Activated CD4-positive, alpha-beta T cell treated with anti-CD3 and anti-CD28 coated beads for 1 hour (primary cell): ENCODE measurements at regions not wholly inside any gene's neighbourhood (a gene's known extent, or its start where the extent isn't known, plus 50 kb on each side); places are given as distances from the start of the nearest gene placed in this dataset.

Experiments
- DNase-seq: peaks from one replicate; pipeline ENCODE4 v3.0.0-alpha.2; 2020

DNA sequence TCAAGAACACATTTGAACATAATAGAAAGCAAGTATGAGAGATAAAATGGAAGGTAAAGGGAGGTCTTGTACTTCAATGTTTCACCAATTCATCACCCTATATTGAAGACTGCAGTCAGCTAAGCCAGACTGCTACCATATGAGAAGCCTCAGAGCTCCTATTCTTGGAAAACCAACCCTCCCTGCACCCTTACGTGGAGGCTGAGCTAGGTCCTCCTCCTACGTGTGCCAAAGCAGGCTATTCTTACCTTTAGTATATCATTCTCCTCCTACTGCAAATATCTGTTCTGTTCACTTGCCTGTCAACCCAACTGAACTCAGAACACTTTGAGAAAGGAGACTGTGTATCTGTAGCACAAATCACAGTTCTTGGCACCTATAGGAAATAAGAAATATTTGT is 255.8 kb upstream of the HNRNPA3 start:
- DNase-seq = no peak

DNA sequence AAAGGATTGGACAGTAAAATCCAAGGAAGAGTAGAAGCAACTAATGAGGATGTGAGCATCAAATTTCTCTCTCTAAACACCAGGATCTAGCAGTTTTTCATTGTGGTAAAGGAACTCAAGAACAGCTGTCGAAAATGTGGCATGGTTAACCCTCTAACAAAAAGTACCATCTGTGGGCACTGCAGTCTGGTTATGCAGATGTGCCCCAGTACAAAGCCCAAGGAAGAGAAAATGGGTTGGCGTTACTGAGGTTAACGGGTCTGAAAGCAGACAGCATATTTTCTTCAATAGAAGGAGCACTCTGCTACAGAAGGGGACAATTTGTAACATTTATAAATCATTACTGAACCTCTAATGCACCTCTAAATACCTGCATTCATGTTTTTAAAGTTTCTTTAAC is 253.0 kb upstream of the HNRNPA3 start:
- no peak for DNase-seq

DNA sequence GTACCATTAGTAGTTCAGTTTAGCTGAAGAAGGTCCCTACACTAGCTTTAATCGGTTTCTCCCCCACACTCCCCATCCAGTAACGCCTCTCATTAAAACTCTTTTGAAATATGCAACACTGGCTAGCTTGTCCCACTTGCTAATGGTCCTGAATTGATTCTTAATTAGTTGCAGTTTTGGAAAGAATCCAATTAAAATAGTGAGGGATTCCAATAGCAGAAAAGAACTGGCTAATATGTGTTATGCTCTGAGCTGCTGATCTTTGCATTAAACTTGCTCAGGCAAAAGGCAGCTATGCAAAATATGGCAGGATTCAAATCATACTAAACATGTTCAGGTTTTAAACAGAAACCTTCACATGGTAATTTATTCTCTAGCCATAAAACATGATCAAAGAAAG is 252.5 kb upstream of the HNRNPA3 start:
- DNase-seq = no peak

DNA sequence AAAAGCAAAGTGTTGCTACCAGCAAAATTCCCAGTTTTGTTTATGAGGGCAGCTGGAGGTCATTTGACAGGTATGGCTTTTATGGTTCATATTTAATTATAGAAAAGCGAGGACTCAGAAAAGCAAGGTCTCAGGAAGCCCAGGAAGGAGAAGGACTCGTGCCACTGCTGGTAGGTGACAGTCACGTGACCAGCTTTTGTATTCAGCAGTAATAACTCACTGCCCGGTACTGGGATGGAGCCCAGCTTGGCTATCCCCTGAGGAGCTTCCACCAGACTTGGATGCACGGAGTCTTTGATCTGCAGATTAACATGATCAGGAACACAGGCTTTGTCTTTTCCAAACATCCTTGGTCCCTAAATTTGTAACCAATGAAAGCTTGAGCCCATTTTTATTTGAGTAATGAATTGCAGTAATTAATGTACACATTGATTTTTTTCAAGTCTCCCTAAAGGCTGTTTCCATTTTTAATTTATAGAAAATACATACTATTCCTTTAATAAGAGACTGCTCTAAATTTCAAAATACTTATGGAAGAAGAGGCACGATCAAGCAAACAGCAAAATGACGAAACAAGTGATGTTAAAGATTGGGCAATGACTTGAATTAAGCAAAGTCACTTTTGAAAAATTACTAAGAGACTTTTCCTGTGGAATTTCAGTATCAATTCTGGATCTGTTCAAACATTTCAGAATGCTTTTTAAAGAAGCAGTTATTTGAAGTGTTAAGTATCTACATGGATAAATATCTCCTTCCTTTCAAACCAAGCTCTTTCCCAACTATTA is 251.7 kb upstream of the HNRNPA3 start:
- no peak for DNase-seq

DNA sequence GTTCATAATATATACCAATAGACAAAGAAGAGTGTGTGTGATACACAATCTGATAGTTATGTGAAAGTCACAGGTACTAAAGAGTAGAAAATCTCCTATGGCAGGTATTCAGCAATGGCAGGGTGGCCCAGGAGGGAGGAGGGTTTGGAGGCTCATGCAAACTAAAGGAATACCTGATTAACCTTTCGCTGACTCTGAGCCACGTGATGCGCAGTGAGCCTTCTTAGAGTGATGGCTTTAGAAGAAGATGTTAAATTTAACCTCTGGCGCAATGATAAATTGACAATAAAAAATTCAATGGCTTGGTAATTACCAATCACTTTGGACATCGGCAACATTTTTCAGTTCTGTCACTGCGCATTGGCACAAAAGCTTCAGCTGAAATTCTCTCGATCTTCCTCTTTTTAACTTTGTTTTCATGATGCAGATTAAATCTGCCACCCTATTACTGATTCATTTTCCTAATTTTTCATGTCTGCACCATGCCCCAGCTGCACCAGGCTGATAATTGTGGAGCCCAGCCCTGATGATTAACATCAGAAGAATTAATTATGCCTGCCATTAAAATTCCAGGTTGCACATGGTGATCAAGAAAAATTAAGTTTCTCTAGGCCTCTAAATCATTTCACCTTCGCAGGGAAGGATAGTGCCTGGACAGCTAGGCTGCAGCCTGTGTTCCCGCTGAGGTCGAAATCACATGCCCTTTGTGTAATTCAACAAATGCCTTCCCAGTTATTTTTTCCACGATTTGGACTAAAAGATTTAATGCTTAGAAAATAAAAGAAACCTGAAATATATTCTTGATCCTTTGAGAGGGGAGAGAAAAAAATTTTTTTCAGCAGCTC is 250.6 kb upstream of the HNRNPA3 start:
- DNase-seq = no peak

DNA sequence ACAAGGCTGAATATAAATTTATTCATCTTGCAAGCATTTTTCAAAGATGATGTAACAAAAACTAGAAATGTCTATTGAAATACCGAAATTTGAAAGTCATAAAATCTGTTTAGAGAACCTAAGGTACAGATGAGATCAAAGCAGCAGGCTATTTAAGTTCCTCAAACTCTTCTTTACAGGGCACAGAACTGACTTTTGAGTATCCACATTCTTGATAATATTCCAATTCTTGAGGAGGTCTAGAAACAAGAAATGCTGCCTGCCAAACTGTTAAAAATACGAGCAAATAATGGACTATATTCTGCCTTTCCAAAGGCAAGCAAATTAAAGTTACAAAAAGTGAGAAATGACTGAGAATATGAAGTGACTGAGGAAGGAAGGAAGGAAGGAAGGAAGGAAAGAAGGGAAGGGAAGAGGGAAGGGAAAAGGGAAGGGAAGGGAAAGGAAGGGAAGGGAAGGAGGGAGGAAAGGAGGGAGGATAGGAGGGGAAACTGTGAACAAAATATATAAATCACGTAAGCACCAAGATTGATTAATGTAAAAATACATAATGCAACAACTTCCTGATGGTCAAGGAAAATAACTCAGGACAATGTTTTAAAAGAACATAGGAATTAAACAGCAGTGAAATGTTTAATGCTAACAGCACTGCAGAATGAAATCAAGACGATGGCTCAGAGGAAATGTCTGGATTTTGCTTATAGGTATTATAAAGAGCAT is 248.9 kb upstream of the HNRNPA3 start:
- DNase-seq = no peak

DNA sequence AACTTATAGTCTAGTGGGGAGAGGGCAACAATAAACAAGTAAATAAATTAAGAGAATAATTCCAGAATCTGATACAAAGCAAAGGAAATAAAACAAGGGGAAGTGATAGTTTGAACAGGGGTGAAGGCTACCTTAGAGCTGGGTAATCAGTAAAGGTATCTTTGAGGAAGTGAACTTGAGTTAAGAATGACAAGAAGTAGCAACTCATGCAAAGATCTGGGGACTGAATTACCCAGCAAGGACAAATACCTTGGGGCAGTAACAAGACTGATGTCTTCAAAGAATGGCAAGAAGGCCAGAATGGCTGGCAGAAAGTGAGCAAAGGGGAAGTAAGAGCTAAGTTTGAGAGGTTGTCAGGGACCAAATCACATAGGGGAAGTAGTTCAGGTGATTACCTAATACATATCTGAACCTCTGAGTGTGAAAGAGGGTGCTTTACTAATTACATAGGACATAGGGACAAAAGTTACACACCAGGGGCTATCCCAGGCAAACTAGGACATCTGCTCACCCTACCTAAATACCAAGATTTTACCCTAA is 244.6 kb upstream of the HNRNPA3 start:
- no peak for DNase-seq

DNA sequence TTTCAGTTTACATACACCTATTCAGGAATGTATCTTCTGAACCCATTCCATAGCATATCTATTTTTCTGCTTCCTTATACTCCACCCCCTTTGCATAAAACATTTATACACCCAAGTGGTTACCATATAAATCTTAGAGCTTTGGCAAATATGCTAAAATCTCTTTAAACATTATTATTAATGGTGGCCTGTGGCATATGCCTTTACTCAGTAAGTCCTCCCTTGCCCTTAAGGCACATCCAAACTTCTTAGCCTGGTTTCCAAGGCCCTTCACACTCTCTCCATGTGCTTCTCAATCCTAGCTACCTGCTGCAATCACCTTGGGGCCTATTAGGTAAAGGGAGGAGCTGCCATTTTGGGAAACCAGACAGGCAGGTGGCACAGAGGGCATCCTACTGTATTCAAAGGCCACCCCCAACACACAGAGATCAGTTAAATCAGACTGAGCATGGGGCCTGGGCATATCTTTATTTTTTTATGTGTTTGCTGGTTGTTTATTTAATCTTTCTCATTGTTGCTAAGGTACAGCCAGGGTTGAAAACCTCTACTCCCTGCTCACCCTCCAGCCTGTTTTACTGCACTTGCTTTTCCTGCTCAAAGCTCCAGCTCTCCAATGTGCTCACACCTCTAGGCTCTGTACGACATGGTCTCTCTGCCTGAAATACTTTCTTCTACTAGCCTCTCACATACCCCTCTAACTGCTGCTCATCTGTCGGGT is 242.8 kb upstream of the HNRNPA3 start:
- DNase-seq = no peak

DNA sequence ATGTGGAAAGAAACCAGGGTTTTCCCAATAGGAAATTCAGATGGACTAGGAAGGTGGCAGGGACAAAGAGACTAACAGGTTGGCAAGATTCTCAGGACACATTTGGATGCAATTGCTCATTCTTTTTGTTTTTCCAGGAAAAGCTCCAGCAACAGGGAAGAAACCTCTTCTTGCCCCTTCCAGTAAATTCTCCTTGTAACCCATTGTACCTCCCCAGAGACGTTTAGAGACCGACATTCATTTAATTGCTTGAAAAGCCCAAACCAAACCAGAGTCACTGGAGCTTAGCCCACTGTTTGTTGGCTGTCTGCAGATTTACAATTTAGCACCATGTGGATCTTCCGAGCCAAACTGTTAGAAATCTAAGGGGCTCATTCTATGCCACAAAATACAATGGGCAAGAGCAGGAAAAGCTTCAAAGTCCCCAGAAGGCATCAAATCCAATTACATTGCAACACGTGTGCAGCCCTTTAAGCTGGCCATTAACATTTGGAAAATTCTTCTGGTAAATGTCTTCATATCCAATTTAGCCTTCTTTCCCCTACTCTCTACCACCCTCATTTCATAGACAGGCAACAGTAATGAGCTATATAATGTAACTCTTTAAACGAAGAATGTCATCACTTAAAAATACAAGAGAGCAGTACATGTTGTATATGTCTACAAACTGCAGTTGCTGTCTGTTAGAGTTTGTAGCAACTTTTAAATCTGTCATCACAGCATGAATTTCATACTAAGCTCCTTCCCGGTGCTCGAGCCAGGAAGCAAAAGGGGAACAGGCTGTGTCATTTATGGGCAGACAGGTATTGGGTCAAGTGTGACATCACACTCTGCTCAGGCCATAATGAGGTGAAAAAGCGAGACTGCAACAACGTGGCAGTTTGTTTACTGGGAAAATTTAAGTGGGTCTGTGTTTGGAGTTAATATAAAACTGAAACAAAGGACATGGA is 235.6 kb upstream of the HNRNPA3 start:
- no peak for DNase-seq

DNA sequence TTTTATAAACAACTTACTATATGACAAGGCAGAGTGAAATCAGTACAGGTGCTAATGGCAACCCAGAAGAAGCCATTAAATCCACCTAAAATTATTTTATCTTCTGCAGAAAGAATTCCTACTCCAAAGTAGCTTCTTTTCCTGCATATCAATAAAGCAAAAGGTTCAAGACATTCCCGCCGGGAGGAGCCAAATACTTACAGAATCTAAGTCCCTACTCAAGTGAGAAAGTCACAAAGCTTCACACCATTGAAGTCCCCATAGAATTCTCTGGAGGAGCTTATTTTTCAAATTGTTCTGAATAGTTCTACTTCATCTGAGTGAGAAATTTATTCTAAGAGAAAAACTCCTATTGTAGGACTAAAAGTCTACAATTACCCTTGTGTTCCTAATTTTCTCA is 233.7 kb upstream of the HNRNPA3 start:
- DNase-seq = no peak

DNA sequence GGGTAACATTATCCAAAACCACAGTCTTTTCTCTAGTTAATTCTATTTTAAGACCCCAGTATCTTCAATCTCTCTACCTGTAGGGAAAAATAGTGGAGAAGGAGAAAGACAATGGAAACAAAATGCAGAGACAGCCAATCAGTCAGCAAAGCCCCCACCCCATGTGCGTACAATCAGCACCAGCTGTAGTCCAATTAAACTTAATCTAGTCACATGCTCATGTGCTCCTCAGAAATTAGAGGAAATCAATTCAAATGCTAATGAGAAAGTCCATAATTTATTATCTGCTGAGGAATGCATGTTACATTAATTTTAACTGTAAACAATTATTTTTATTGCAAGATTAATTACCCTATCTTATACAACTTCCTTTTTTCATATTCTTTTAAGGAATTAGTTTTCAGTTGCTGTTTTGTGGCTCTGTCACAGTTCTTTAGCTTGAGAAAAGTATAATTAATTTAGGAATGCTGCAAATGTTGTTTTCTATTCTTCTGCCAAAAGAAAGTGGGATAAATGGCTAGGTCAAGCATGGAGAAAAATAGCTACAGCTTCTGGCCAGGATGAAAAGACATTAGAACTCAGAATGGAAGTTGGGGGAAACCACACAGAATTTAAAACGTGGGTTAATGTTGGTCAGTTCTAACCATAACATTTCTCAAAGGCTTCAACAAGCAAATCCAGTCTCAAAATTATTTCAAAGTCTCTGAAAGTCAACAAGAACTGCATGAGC is 232.4 kb upstream of the HNRNPA3 start:
- no peak for DNase-seq

DNA sequence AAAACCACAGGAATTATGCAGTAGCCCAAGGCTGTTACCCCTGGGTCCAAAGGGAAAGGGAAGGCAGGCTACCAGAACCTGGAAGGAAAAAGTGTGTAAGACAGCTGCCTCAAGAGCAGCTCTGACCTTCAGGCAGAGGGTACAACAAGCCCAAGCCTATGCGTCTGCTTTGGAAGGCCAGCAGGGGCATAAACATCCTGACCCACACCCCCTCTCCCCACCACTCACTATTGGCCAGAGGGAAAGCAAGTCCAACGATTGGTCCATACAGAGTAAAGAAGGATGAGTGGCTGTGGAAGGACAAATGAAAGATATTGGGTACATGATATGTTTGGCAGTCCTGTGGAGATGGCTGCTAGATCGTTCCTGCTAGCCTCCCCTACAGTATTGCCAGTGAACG is 227.6 kb upstream of the HNRNPA3 start:
- DNase-seq = no peak

DNA sequence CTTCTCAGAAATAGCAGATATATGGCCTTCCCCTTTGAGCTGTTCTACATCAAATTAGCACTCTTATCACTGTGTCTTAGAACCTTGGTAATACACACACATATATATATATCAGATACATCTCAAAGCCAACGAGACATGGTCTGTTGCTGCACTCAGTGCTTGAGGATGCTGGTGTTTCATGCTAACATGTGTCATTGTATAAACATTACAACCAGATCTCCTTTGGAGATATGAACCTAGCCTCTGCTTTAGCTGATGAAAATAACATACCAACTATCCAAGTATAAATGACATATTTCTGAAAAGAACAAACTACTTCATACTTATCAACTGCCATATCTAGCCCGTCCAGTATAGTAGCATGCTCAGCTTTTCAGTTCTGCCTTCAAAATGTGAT is 226.7 kb upstream of the HNRNPA3 start:
- no peak for DNase-seq

DNA sequence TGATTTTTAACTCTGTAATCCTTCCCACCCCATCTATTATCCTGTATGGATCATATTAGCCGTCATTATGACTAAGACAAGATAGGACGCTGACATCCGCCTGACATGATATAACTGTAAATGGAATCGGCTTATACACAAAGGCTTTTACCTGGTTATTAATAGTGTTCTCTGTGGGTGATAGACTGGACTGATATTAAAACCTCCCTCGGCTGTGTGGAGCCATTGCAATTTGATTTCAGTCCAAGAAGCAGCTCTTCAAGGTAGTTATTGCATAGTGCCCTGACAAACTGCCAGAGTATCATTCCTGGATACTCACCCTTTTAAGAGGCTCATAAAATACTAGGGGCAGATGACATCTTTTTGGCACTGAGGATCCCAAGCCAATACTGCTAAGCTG is 226.1 kb upstream of the HNRNPA3 start:
- no peak for DNase-seq

DNA sequence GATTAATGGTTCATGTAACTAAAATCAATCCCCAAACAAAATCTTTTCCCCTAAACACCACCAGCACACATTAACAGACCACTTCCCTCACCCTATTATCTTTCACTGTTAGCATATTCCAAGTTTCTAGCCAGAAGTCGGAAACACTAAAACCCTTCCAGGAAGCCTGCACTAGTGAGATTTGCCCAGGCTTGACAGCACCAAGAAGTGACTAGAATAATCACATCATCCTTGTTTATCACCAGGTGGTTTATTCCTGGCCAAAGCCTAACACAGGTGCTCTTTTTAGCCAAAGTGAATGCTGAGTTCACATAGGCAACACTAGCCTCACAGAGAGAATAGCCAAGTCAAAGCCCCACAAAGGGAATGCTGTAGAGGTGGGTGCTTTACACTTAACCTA is 221.2 kb upstream of the HNRNPA3 start:
- no peak for DNase-seq

DNA sequence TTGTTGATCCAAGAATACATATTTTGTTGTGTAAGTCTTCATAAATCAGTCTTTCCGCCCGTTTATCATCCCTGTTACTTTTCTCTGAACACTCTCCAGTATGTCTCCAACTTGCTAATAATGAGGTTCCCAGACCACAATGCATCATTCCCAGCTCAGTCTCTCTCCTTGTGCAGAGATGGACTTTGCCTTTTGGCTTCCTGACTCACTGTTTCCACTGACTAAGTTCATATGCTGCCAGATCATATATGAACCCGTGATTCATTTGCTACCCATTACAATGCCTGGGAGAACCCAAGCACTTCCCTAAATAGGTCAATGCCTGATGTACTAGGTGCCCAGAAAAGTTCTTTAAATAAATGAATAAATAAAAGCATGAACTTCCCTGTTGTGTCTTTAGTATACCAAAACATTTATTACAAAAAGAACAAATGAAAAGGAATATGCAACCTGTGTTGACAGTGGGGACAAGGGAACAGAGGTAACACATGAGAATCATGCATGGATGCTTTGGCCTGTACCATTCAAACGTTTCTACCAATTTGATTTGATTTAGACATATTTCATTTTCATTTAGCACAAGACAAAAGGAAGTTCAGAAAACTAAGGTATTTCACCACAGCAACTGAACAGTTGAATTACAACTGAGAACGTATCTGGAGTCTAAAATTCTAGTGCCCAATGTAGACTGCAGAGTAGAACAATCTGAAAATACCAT is 215.4 kb upstream of the HNRNPA3 start:
- DNase-seq = no peak

DNA sequence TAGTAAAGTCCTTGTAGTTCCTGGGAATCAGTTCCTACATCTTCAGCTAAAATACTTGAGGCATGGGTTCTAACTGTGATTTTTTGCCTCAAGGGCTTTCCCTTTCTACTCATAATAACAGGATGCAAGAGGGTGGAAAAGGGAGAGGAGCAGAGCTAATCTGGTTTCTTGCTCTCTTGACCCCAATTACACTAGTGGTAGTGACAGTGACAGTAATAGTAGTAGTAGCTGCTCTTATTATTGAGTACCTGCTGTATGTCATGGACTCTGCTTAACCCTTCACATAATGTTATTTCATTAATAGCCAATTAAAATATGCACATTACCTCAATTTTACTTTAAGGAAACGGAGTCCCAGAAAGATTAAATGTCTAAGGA is 214.8 kb upstream of the HNRNPA3 start:
- no peak for DNase-seq

DNA sequence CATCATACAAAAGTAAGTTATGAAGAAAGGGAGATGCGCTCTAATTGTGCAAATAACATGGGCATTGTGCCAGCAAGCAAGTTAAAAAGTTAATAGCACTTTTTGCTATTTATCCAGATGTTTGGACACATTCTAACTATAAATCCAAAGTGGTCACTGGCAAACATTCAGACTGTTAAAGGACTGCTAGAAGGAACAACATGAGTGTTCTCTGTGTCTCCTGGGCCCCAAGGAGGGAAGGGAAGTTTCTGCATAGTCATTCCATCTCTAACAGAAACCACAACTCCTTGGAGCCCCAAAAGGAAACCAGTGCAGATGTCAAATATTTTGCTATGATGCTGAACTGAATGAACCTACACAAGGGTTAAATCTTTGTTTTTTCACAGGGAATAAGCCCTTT is 213.3 kb upstream of the HNRNPA3 start:
- DNase-seq = no peak

DNA sequence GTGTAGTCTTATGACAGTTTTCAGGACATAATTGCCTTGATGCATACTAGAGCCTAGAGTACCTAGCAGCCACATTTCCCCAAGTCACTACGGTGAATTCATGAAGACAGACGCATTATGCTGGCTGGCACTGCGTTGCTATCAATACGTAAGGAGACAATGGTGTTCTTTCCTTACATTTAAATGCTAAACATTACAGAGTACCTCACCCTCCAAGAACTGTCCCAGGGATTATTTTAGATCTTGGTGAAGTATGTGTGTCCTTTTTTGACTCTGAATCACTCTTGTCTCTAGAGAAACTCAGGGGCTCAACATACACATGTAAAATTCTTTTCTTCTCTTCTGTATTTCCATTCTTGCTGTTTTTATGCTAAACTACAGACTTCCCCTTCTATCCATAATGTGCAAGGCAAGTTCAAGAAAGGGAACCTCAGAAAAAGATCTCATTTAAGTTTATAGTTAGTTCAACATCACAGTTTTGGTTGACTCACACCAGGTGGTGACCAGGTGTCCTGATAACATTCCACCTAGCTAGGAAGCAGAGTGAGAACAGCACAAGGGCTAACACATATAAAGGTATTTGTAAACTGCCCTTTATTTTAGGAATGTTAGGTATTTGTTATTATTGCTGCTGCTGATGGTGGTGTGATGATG is 212.4 kb upstream of the HNRNPA3 start:
- DNase-seq = no peak

DNA sequence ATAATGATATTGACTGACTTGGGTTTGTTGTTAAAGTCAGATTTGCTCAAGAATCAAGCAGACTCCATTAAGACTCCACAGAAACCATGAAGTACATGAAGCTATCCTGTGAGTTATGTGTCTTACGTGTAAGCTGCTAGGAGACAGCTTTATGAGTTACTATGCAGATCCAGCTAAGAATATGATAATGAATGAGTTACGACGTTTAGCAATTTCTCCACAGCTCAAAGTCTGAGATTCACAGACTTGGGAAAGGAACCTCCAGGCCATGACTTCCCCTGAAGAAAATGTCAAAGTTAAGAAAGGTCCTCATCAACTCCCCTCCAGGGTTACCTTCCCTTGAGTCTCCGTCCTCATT is 211.9 kb upstream of the HNRNPA3 start:
- no peak for DNase-seq
